ENCODE measurements at regions not wholly inside any gene's neighbourhood (a gene's known extent, or its start where the extent isn't known, plus 50 kb on each side); places are given as distances from the start of the nearest gene placed in this dataset.
"Not testable (repeated sequence)": the region's sequence is repeated elsewhere in the genome, so short reads cannot be mapped to it uniquely, and the experiment has no call there.

GRCh38 chr15:37394402-37395099, 294.2 kb upstream of the MEIS2 start:
- no peak for TF ChIP-seq CTCF (IDR thresholded peaks at IDR 0.05; ENCODE audit: low read depth, low read length)
- DNase-seq (ENCODE audit: extremely low read depth, low read depth), result no peak

- TF ChIP-seq CTCF (IDR thresholded peaks at IDR 0.05; ENCODE audit: low read depth, low read length), result no peak
- no peak for DNase-seq (ENCODE audit: extremely low read depth, low read depth)
These were observed 294.7 kb upstream of the MEIS2 start for GRCh38 chr15:37395100-37395468.

- TF ChIP-seq CTCF (IDR thresholded peaks at IDR 0.05; ENCODE audit: low read depth, low read length), result no peak
- no peak for DNase-seq (ENCODE audit: extremely low read depth, low read depth)
These were observed 297.1 kb upstream of the MEIS2 start for GRCh38 chr15:37397266-37398022.

GRCh38 chr15:37416103-37416502, 315.8 kb upstream of the MEIS2 start:
- no peak for TF ChIP-seq CTCF (IDR thresholded peaks at IDR 0.05; ENCODE audit: low read depth, low read length)
- DNase-seq (ENCODE audit: extremely low read depth, low read depth), result no peak

GRCh38 chr15:37425541-37425940, 325.2 kb upstream of the MEIS2 start:
- TF ChIP-seq CTCF (IDR thresholded peaks at IDR 0.05; ENCODE audit: low read depth, low read length), result no peak
- no peak for DNase-seq (ENCODE audit: extremely low read depth, low read depth)

- not testable (repeated sequence) for DNase-seq (ENCODE audit: extremely low read depth, low read depth)
These were observed 327.0 kb upstream of the MEIS2 start for GRCh38 chr15:37427393-37427792.

- TF ChIP-seq CTCF (IDR thresholded peaks at IDR 0.05; ENCODE audit: low read depth, low read length), result no peak
- no peak for DNase-seq (ENCODE audit: extremely low read depth, low read depth)
These were observed 346.6 kb upstream of the MEIS2 start for GRCh38 chr15:37446921-37447320.

Data from AG09319 (cell line).